ENCODE measurements at regions not wholly inside any gene's neighbourhood (a gene's known extent, or its start where the extent isn't known, plus 50 kb on each side); places are given as distances from the start of the nearest gene placed in this dataset.
"Not testable (repeated sequence)": the region's sequence is repeated elsewhere in the genome, so short reads cannot be mapped to it uniquely, and the experiment has no call there.

- DNase-seq: no peak
Measured at GRCh38 chr4:31844350-31844749, 1124.2 kb downstream of the PCDH7 start.

GRCh38 chr4:31851946-31852345 is 1131.8 kb downstream of the PCDH7 start:
- DNase-seq: no peak

GRCh38 chr4:31877429-31877828 is 1157.3 kb downstream of the PCDH7 start:
- DNase-seq: no peak

- not testable (repeated sequence) for DNase-seq
Measured at GRCh38 chr4:31880837-31881236, 1160.7 kb downstream of the PCDH7 start.

- no peak for DNase-seq
Measured at GRCh38 chr4:31896349-31896748, 1176.2 kb downstream of the PCDH7 start.

GRCh38 chr4:31905363-31905762 is 1185.2 kb downstream of the PCDH7 start:
- no peak for DNase-seq

- DNase-seq: no peak
Measured at GRCh38 chr4:31908261-31908660, 1188.1 kb downstream of the PCDH7 start.

- no peak for DNase-seq
Measured at GRCh38 chr4:31917334-31917733, 1197.2 kb downstream of the PCDH7 start.

- peak in 1 of 3 donors; percentile 8 for DNase-seq
Measured at GRCh38 chr4:31918891-31919290, 1198.7 kb downstream of the PCDH7 start.

GRCh38 chr4:31923634-31924033 is 1203.5 kb downstream of the PCDH7 start:
- DNase-seq: no peak

GRCh38 chr4:31929676-31930345 is 1209.6 kb downstream of the PCDH7 start:
- DNase-seq: no peak

GRCh38 chr4:31946456-31946855 is 1226.3 kb downstream of the PCDH7 start:
- no peak for DNase-seq

GRCh38 chr4:31947101-31947500 is 1226.9 kb downstream of the PCDH7 start:
- no peak for DNase-seq

GRCh38 chr4:31949045-31949444 is 1228.9 kb downstream of the PCDH7 start:
- DNase-seq: no peak

- DNase-seq: no peak
Measured at GRCh38 chr4:31955346-31955745, 1235.2 kb downstream of the PCDH7 start.

- DNase-seq: no peak
Measured at GRCh38 chr4:31959972-31960371, 1239.8 kb downstream of the PCDH7 start.

- no peak for DNase-seq
Measured at GRCh38 chr4:31964685-31965084, 1244.5 kb downstream of the PCDH7 start.

- DNase-seq: no peak
Measured at GRCh38 chr4:31968842-31969241, 1248.7 kb downstream of the PCDH7 start.

GRCh38 chr4:31974490-31975002 is 1254.4 kb downstream of the PCDH7 start:
- no peak for DNase-seq

GRCh38 chr4:31979988-31980387 is 1259.8 kb downstream of the PCDH7 start:
- DNase-seq: no peak

GRCh38 chr4:31983246-31983645 is 1263.1 kb downstream of the PCDH7 start:
- no peak for DNase-seq

GRCh38 chr4:31983677-31984076 is 1263.5 kb downstream of the PCDH7 start:
- no peak for DNase-seq

GRCh38 chr4:31984872-31985271 is 1264.7 kb downstream of the PCDH7 start:
- DNase-seq: peak in 1 of 3 donors; percentile 1

GRCh38 chr4:31995943-31996901 is 1276.1 kb downstream of the PCDH7 start:
- DNase-seq: peak in 1 of 3 donors; percentile 8

Data from suppressor macrophage treated with lipopolysaccharide for 1 hour (primary cell).